Fibroblast of gingiva (primary cell): ENCODE measurements at regions not wholly inside any gene's neighbourhood (a gene's known extent, or its start where the extent isn't known, plus 50 kb on each side); places are given as distances from the start of the nearest gene placed in this dataset.
A peak's percentile ranks its signal among the peaks of the same experiment; 100 is the strongest.

Experiments
- DNase-seq: peaks from one replicate; pipeline ENCODE4 v3.0.0-alpha.2; 2011; ENCODE audit warnings: low read depth

DNA sequence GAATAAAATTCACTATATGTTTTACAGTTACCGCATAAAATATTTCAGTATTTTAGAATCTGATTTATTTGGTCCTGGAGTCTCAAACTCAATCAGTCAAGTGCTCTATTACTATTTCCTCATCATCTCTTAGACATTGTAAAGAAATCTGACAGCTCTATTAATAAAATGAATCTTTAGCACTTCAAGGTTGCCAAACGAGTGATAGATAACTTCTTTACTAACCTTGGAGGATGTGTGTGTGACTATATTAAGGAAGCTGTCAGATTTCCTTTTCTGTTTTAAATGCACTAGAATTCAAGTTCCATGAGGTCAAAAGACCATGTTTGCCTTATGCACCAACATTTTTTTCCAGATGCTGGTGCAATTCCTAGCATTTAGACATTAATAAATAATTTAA is 389.8 kb upstream of the AZI2 start:
- no peak for DNase-seq

- no peak for DNase-seq
Measured at GRCh38 chr3:28739647-28740046, 391.0 kb upstream of the AZI2 start.

- no peak for DNase-seq
Measured at GRCh38 chr3:28743271-28743670, 394.6 kb upstream of the AZI2 start.

GRCh38 chr3:28743831-28744230 is 395.2 kb upstream of the AZI2 start:
- no peak for DNase-seq

- DNase-seq, result no peak
Measured at GRCh38 chr3:28745436-28745835, 396.8 kb upstream of the AZI2 start.

- DNase-seq, result peak; percentile 12
Measured at GRCh38 chr3:28745916-28746617, 397.4 kb upstream of the AZI2 start.

GRCh38 chr3:28746990-28747389 is 398.4 kb upstream of the AZI2 start:
- no peak for DNase-seq

GRCh38 chr3:28751864-28752263 is 403.2 kb upstream of the AZI2 start:
- no peak for DNase-seq

GRCh38 chr3:28752290-28752689 is 403.7 kb upstream of the AZI2 start:
- no peak for DNase-seq

- DNase-seq, result no peak
Measured at GRCh38 chr3:28756056-28756455, 407.4 kb upstream of the AZI2 start.

DNA sequence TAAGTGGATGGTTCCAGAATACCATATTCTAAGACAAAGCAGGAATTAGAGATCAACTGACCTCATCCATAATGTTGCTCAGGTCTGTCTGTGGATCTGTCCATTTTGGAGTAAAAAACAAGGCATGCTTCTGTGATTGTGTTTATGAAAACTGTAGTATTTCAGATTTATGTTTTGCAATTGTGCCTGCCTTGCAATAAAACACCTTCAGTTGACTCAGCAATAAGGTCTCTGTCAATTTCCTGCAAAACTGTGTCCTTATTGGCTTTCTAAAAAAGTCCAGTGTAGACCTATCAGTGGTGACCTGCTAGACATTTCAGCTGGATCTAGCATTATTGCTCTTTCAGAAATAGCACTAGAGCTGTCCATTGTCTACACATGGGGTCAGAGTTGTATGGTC is 409.5 kb upstream of the AZI2 start:
- no peak for DNase-seq

- DNase-seq, result no peak
Measured at GRCh38 chr3:28761375-28761774, 412.8 kb upstream of the AZI2 start.

DNA sequence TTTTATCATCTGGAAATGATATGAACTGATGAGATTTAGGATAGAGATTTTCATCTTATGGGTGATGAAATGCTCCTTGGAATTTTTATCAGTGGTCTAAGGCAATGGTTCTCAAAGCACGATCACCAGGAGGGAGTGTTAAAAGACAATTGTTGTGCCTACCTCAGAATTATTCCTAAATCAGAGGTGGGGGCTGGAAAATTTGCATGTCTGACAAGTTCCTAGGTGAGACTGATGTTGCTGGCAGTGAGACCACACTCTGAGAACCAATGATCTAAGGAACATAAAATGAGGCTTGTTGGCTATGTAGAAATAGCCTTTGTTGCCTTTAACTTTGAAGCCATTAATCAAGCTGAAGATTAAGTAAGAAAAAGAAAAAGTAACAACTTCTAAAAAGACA is 416.6 kb upstream of the AZI2 start:
- DNase-seq, result no peak

- no peak for DNase-seq
Measured at GRCh38 chr3:28768439-28768838, 419.8 kb upstream of the AZI2 start.

DNA sequence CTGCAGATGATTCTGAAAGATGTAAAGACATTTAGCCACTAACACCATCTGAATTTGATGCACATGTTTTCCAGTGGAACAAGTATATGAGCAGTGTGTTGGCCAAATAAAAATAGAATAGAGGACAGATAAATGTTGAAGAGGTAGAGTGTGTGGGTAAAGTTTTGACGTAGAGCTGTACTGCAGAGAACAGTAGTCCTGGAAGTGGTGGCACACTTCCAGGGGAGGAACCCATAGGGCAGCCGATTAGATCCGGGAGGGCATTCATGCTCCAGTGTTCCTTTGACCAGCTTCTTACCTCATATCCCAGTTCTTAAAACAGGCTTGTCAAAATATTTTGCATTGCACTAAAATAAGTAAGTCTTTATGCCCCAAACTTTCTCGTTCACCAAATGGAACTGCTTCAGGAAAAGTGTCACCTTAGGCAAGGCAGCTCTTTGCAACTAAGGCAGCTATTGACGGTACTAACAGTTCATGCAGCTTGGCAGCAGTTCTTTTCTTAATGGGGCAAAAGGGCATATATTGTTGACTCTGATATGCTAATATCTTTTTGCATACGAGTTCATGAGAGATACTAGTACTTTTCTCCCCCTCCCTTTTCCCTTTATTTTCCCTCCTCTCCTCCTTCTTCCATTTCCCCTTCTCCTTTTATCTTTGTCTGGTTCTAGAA is 429.3 kb upstream of the AZI2 start:
- DNase-seq, result no peak

DNA sequence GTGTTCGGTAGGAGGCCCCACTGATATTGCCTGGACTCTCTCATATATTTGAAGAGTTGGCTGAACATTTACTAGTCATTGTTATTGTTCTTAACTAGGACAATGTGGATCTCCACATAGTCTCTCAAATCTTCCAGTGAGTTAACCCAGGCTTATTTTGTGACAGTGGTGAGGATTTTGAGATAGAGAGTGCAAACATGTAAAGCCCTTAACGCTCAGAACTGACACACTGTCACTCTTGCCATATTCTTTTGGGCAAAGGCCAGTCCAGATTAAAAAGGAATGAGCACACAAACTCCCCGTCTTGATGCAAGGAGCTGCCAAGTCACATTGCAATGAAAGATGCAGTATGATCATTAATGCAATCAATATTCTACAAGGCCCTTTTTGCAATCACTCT is 431.9 kb upstream of the AZI2 start:
- DNase-seq, result no peak

DNA sequence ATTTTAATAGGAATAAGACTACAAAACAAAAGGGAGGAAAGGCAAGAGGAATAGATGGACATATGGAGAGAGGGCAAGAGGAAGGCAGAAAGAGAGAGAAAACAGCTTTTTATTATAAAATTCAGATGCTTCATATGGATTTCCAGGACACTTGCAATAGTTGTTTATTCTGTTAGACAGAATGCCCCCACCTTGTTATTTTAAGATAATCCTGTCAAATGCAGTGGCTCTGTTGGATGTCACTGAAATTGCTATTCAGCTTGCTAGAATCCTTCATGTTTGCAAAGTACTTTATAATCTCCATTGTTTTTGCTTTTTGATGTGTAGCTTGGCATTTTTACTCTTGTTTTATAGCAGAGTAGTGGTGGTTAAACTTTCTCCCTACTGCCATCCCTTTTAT is 432.4 kb upstream of the AZI2 start:
- no peak for DNase-seq

DNA sequence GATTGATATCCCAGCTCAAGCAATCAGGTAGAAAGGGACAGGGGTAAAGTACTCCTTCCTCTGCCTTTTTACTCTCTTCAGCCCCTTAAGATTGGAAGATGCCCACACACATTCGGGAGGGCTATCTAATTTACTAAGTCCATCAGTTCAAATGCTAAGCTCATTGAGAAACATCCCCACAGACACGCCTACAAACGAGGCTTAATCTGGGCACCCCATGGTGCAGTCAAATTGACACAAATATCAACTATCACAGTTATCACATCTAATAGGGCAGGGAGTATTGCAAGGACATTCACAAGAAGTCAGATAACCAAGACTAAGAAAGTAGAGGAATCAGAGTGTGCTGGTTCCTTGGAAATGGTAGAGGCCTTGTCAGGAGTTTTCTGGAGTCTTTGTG is 437.8 kb upstream of the AZI2 start:
- DNase-seq, result no peak

DNA sequence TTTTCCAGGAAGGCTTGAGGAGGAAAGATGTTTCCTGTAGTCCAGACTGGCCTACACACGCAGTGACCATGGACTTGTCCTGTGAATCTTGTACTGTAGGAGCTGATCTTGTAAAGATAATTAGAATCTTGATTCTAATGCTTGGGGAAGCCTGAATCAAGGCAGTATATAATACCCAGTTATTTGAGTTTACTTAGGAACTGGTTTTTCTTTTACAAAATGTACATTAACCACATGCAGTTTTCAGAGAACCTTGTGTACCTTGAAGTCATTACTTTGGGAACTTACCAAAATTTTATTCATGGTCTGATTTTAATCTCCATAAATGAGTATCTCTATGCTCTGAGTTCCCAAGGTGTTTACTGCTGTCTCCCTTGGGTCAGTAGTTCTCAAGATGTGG is 439.9 kb upstream of the AZI2 start:
- DNase-seq, result no peak

GRCh38 chr3:28791713-28792255 is 443.2 kb upstream of the AZI2 start:
- DNase-seq, result no peak

GRCh38 chr3:28792604-28793003 is 444.0 kb upstream of the AZI2 start:
- no peak for DNase-seq

- no peak for DNase-seq
Measured at GRCh38 chr3:28799084-28799483, 450.5 kb upstream of the AZI2 start.

DNA sequence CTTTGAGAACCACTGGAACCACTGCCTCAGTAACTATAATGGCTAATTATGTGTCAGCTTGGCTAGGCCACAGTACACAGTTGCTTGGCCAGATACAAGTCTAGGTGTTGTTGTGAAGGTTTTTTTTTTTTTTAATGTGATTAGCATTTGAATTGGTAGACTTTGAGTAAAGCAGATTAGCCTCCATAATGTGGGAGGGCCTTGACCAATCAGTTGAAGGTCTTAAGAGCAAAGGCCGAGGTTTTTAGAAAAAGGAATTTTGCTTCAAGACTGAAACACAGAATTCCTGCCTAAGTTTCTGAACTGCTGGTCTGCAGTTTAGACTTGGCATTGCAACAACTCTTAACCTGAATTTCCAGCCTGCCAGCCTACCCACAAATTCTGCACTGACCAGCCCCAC is 451.6 kb upstream of the AZI2 start:
- DNase-seq, result no peak

DNA sequence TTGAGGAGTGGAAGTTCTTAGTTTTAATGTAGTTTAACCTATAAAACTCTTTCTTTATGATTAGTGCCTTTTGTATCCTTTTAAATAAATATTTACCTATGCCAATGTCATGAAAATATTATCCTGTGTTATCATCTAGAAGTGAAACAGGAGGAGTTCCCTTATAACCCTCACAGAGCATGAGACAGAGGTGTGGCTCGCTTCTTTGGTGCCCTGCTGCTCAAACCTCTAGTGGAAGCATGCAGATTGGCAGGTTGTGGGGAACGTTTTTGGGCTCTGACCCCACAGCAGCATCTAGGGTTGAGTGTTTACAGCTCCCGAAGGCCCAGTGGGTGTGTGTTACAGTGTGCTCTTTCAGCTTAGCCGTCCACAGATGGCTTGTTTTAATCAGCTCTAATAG is 459.4 kb upstream of the AZI2 start:
- no peak for DNase-seq
